HG03108 (cell line): ENCODE measurements at regions not wholly inside any gene's neighbourhood (a gene's known extent, or its start where the extent isn't known, plus 50 kb on each side); places are given as distances from the start of the nearest gene placed in this dataset.
A peak's percentile ranks its signal among the peaks of the same experiment; 100 is the strongest.

Experiments
- ATAC-seq: cut with Tn5 transposase; IDR thresholded peaks from one replicate; pipeline ENCODE4 v1.9.1; 2021; ENCODE audit warnings: moderate library complexity; ENCODE audit not compliant: unreplicated experiment

DNA sequence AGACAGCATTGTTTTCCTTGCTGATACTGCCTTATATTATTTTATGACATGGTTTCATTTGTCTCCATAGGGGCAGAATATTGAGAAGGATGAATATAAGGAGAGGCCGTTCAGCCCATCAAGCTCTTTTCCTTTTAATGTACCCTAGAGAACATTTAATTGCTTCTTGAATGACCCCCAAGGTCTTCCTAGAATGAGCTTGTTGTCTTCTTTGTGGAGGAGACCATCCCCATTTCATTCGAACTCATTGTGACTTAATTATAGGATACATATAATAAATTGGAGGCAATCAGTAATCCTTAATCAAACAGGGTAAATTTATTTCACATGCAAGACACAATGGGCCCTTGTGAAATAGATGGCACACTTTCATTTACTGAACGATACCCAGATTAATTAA lies 231.3 kb downstream of the MDFIC start:
- no peak for ATAC-seq

DNA sequence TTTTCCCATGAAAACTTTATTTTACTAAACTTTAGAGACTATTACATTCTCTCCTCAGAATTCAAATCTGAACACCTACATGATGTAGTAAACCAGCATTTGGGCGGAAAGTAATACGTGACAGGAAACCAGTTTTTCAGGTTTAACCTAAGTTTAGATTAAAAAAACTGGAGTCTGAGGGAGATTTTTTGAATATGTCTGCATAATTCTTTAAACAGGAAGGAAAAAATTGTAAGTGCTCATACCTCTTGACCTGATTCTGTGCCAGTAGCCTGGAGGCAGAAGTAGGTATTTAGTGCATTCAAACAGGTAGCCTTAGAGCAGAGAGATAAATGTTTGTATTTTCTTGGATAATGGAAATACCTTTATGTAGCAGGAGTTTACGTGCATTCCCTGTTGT lies 224.3 kb downstream of the MDFIC start:
- no peak for ATAC-seq

DNA sequence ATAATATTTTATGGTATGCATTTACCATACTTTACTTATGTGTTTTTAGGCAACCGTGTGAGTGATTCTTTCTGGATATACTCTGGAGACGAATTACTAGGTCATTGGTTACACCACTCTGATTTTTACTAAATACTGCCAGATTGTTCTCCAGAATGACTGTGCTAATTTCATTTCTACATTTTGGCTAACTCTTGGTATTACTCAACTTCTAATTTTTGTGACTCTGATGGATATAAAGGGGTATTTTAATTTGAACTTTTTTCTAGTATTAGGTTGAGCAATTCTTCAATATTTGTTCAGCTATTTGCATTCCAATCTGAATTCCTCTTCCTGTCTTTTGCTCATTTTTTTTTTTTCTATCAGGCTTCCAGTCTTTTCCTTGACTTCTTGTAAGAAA lies 223.6 kb downstream of the MDFIC start:
- ATAC-seq = no peak

DNA sequence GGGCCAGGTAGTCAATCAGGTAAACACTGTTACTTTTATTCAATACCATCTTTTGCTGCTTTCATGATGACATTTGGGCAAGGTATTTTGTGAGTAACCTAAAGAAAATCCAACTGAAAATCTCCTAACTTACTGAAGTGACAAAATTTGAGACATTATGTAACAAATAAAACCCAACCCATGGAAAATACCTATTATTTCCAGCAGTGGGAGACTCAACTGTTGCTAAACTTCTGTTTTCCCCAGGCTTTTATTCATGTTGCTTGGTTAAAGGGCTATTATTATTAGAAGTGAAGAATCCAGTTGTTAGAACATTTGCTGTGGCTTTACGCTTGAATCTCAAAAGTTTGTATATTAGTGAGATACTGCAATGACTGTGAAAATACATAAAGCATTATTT lies 215.9 kb downstream of the MDFIC start:
- no peak for ATAC-seq

DNA sequence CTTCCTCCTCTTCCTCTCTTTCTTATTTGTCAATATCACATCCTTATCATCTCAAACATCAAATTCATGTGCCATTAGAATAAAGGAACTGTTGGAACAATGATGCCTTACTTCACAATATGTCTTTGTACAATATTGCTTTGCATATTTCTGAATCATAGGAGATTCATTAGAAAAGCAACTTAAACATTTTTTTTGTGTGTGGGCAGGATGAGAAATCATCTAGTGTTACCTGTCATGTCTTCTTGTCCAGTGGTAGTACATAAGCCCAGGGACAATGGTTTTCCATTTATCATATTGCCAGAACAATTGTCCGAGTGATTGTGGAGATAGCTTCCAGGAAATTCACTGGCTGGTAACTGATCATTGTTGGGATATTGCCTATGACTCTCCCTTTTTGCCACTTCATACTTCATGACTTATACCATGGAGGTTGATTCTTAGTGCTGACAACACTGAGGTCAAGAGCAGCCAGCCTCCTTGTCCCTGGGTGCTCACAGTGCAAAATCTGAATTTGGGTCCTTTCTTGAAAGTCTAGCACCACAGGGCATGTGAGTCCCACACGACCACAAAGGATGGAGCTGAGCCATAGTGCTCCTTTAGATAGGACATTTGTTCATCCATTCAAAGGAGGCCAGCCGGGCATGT lies 215.0 kb downstream of the MDFIC start:
- ATAC-seq = no peak

DNA sequence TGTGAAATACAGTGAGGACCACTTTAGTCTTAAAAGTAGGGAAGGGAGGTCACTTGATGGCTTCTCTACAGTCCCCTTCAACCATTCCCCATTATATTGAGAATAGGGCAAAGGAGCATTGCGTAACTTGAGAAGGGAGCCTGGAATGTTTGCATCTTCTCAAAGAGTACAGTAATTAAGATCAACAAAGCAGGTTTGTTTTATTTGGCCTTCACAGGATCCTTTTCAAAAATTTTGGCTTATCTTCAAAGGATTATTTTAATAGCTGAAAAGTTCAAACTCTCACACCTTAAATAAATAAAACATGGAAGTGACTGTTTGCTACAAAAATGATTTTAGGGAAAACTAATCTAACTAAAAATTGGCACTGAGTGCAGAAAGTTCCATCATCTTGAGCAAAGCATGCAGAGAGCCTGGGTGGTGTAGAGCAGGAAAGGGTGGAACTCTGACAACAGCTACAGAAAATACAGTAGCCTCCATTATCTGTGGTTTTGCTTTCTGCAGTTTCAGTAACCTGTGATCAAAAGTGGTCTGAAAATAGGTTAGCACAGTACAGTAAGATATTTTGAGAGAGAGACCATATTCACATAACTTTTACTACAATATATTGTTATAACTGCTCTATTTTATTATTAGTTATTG lies 214.0 kb downstream of the MDFIC start:
- ATAC-seq = peak; percentile 82

DNA sequence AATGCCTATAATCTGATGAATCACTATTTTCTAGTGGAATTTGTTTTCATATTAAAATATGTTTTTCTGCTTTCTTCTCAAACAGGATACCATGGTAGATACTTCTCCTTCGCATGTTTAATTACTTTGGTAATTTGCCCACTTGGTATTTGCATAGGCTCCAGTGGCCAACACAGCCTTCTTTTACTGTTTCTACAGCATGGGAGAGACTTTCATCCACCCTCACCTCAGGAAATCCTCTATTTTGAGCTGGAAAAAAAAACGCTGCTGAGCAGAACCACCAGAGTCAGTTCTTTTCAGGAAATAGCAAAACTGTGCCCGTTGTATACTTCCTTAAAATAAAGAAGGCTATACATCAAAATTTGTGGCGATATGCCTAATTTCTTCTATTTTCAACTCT lies 213.3 kb downstream of the MDFIC start:
- ATAC-seq = no peak

DNA sequence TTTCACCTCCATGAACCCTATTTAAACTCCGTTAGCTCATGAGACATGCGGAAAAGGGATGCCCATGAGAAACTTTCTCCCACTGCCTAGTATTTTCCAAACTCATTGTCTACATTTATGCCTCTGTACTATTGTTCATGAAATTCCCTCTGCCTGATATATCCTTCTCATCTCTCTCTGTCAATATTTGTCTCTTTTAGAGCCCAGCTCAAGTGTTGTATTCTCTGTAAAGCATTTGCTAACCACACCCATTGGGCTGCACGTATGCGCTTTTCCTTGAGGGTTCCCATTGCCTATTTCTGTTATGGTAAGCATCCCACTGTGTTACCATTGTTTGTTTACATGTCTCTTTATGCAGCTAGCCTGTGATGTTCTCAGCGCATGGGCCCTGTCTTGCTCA lies 211.4 kb downstream of the MDFIC start:
- no peak for ATAC-seq

DNA sequence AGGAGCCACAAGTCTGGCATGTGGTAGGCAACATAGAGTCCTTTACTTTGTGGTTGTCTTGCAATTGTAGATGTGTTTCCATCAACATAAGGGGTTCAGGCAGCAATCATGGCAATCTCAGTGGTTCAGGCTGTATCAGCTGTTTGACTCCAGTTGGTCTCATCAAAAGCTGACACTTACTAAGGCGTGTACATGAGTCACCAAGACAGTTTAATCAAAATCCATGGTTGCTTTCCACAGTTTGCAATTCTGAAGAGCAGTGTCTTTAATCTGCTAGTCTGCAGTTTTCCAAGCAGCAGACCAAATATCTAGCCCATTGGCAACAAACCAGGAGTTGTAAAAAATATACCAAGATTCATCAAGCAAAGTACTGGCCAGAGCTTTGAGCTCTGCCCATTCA lies 210.2 kb downstream of the MDFIC start:
- no peak for ATAC-seq

DNA sequence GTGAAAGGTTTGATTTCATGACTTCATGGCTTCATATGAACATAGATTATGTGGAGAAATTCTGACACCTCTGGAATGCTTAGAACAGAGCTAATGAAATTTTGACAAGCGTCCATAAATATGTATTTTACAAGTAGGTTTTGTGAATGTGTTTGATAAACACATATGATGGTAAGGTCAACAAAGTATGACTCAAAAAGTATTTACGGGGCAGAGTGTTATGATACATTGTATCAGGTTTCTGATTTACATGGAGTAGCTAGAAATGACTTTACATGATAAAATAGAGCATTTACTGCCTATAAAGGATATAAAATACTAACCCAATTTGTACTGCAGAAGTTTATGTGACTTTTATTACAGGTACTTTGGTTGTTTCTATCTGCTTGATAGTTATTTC lies 206.3 kb downstream of the MDFIC start:
- no peak for ATAC-seq

DNA sequence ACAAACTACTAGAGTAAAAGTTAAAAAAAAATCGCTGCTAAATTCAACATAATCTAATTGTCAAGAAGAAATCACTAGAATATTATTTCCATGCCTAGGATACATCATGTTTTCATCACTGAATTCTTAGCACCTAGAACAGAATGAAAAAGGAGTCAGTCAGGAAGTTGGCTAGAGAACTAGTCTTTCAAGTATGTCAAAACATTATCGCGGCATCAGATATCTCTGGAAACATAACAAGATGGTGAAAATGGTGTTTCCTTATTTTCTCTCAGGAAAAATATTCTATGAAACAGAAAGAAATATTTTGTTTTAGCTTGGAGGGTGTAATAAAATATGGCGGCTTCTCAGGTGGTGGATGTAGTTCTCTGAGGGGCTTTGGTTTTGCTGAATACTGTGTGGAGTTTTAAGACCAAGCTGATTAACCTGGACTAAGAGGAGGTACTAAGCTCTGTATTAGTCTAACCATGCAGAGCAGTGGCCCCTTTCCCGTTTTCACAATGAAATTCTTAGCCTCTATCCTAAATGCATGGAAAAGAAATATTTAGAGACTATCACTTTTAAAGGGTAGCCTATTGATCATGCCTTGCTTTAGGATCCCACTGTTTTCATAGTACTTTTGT lies 205.6 kb downstream of the MDFIC start:
- ATAC-seq = no peak

DNA sequence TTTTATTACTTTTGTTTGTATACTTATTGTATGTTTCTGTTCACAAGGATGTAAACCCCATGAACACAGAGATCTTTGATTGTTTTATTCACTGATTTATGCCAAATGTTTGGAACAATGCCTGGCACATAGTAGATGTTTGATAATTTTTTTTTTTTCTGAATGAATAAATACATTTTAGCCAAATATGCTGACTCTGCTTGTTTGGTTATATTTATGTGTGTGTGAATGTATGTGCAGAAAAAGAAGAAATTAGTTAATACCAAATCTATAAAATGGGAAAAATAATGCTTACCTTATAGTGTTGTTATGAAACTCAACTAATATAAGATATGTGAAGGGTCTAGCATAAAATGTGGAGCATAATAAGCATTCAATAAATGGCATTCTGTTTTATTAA lies 203.9 kb downstream of the MDFIC start:
- ATAC-seq = no peak

DNA sequence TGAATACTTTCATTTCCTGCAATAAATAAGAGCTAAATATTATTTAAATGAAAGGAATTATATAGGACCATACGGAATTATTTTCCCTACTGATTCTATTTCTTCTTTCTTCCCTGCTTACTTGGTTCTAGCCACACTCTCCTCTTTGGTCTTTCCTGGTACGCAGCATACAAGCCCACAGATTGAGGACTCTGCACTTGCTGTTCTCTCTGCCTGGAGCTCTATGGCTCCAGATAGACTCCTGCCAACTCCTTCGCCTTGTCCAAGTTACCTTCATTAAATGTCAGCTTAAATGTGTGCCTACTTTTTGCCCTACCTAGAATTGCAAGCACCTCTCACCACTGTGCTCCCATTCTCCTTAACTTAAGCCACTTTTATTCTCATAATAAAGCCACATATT lies 203.4 kb downstream of the MDFIC start:
- no peak for ATAC-seq

DNA sequence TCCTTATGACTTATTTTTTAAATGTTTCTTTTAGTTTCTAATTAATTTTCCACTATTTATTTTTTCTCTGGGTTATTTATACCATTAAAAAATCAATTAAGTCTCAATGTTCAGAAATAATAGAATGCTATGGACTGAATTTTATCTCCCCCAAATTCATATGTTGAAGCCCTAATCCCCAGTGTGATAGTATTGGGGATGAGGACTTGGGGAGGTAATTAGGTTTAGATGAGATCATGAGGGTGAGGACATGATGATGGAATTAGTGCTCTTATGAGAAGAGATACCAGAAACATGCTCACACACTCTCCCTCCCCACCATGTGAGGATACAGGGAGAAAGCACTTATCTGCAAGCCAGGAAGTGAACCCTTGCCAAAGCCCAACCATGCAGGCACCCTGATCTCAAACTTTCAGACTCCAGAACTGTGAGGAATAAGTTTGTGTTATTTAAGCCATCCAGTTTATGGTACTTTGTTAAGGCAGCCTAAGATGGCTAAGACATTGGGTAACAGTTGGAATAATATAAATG lies 202.6 kb downstream of the MDFIC start:
- no peak for ATAC-seq

DNA sequence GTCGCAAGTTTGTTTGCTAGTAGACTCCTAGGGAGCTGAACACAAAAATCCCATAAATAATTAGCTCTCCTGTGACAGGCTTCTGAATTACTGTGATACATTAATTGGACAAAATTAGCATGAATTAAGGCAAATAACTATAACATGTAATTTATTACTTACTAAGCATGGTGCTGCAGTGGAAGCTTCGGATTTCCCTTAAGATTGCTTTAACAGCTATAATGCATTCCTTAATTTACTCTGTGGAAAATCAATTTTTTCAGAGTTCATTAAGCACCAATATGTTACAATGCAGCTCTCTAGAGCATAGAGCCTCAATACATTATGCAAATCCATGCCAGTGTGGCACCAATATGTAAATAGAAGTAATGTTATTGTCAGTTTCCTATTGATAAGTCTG lies 201.5 kb downstream of the MDFIC start:
- no peak for ATAC-seq

DNA sequence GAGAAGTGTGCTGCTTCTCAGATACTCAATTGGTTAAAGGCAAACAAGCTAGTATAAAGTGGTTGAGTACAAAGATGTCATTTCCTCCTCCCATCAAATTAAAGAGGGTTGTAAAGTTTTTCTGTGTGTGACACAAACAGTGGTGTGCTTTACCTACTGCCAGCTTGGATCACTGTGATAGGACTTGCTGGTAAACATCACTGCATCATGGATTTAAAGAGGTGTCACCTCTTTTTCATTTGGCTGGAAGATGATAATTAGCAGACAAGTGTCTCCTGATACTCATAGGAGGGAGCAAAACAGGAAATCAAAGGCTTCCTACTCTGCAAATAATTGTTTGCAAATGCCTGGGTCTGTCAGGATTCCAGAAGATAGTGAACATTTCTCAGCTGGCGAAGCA lies 200.5 kb downstream of the MDFIC start:
- ATAC-seq = no peak

DNA sequence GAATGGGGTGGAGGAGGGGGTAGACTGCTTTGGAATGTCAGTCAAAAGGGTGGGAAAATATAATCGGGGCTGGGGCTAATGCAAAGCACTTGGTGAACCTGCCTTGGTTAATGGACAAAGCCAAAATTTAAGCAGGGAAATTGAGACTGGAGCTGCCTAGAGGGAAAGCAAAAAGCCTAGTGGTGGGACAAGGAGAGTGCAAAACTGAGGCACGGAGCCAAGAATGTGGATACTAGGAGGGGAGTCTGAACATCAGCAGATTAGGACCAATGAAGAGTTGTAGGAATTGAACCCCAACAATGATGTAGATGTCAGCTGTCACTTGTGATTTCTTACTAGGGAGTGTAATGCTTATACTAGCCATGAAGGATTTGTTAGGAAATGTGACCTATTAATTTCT lies 195.9 kb downstream of the MDFIC start:
- ATAC-seq = no peak

DNA sequence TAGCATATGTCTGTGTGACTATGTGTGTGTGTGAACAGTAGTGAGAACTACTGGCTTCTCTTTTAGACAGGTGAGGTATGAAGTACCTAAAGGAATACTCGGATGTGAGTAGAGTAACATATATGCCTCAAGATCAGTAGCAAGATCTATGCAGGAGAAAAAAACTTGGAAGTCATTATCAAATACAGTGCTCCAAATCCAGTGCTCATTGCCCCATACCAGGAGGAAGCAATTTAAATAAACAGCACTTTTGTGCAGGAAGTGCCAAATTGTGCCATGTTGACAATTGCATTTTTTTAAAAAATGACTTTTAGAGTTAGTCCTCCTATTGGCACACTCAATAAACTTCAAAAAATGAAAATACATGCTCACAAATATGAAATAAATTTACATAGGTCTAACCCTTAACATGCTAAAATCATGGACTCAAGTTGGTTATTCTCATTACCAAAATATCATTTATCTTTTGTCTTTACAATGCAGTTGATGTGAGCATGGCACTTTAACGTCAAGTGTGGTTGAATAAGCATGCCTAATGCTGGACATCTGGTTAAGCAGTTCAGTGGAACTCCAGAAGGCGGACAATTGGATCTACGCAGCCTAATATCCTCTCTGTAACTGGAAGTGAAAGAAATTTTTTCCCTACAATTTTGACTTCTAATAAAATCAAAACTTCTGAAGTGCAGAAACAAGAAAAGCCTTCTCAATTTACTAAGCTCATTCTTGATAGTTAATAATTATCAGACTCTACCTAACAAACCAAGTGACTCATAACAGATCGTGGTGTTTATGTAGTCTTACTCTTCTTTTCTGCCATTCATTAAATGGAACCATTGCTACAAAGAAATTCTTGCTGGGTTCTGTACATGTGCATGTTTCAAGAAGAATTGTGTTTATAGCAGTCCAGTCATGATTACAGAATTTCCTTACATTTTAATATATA lies 195.2 kb downstream of the MDFIC start:
- no peak for ATAC-seq

DNA sequence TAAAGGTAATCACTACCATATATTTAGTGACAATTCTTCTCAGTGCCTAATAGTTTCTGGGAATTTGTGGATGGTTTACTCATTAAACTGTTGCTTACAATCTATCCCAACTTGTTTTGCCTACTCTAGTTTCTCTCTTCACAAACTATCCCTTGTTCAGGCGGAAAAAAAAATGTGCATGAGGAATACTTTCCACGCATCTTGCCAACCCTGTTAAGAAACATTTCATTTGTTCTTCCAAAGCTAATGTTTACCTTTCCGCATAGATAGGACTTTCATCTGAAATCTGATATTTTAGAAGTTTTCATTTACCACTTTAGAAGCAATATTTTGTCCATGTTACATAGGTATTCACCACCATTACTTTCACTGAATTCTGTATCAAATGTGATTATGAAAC lies 191.9 kb downstream of the MDFIC start:
- no peak for ATAC-seq

DNA sequence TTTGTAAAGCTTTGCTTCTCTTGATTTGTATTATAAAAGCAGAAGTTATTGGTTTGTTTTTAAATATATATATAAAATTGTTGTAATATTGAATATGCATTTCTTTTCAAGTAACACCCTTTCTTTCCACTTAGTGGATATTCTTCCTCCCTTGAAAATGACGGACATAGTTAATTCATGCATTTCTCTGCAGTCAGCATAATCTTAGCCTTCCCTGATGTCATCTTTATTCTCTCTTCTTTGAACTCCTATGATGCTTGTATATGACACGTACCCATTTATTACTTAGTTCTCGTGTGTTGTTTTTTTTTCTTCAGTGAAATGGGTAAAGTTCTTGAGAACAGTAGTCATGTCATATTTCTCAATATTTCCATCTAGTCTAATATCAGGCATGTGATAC lies 191.2 kb downstream of the MDFIC start:
- ATAC-seq = no peak

DNA sequence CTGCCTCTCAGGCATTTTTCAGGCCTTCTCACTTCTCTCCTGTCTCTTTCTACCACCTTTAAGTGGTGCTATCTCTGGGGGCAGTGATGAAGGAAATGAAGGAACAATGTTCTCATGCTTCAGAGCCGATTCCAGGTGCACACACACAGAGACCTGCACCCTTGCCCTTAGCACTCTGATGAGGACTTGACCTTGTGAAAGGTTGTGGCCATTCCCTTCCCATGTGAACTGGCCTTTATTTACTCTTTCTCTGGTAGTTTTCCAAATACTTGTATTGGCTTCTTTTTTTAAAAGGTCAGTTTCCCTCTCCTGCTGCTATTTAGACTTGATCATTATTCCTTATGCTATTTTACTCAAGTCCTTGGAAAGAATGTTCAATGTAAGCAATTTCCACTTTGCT lies 188.6 kb downstream of the MDFIC start:
- no peak for ATAC-seq
